PC-3 (cell line): ENCODE measurements at regions not wholly inside any gene's neighbourhood (a gene's known extent, or its start where the extent isn't known, plus 50 kb on each side); places are given as distances from the start of the nearest gene placed in this dataset.

Experiments used
- ATAC-seq: fragments of 200-7000 bp; cut with Tn5 transposase; 2 replicates; pipeline ENCODE4 v1.9.1; 2020; ENCODE audit warnings: mild to moderate bottlenecking, moderate library complexity
- BruUV-seq: library from RNA; stranded (reverse); fragments of 400-500 nt; replicated peaks from 2 replicates; lab custom pipeline; 2021; lab: Mats Ljungman, UMichigan
- CTCF ChIA-PET: fragments of 300-600 bp; sonication (Branson Sonifier 250); formaldehyde crosslinking; loops from one replicate; lab custom pipeline; 2022; ENCODE audit warnings: antibody characterized with exemption; lab: Charles Lee
- POLR2A ChIA-PET: fragments of 300-600 bp; sonication (Branson Sonifier 250); formaldehyde crosslinking; loops from one replicate; lab custom pipeline; 2022; ENCODE audit warnings: antibody characterized with exemption; ENCODE audit not compliant: unreplicated experiment; lab: Charles Lee
- DNase-seq: peaks from one replicate; pipeline ENCODE4 v3.0.0-alpha.2; 2015
- H2AFZ ChIP-seq: fragments of 300-600 bp; sonication (generic); 2 replicates; pipeline ENCODE4 v1.6.0; 2016; ENCODE audit warnings: antibody characterized with exemption, low read length
- H3F3A ChIP-seq: fragments of 300-600 bp; sonication (generic); one replicate; pipeline ENCODE4 v1.6.0; 2017; ENCODE audit warnings: antibody characterized with exemption, low read length, control low read depth, mild to moderate bottlenecking; ENCODE audit not compliant: unreplicated experiment
- H3K27ac ChIP-seq: fragments of 300-600 bp; sonication (generic); 2 replicates; pipeline ENCODE4 v1.5.1; 2016; ENCODE audit warnings: mild to moderate bottlenecking, low read length
- H3K27me3 ChIP-seq: fragments of 300-600 bp; sonication (generic); 2 replicates; pipeline ENCODE4 v1.6.1; 2016; ENCODE audit warnings: low read length, mixed read lengths
- H3K36me3 ChIP-seq: fragments of 300-600 bp; sonication (generic); 2 replicates; pipeline ENCODE4 v1.6.1; 2016; ENCODE audit warnings: low read depth, mixed run types, low read length, mixed read lengths
- H3K4me1 ChIP-seq: fragments of 300-600 bp; sonication (generic); 2 replicates; pipeline ENCODE4 v1.5.1; 2016; ENCODE audit warnings: low read length; ENCODE audit not compliant: insufficient read depth
- H3K4me2 ChIP-seq: fragments of 300-600 bp; sonication (generic); 2 replicates; pipeline ENCODE4 v1.6.0; 2016; ENCODE audit warnings: low read length
- H3K4me3 ChIP-seq: fragments of 300-600 bp; sonication (generic); 2 replicates; pipeline ENCODE4 v1.5.1; 2016; ENCODE audit warnings: mild to moderate bottlenecking, low read length, mixed read lengths
- H3K79me2 ChIP-seq: fragments of 300-600 bp; sonication (generic); 2 replicates; pipeline ENCODE4 v1.6.1; 2017; ENCODE audit warnings: low read length, mixed read lengths
- H3K9ac ChIP-seq: fragments of 300-600 bp; sonication (generic); 2 replicates; pipeline ENCODE4 v1.6.0; 2016; ENCODE audit warnings: mild to moderate bottlenecking, low read length
- H3K9me2 ChIP-seq: fragments of 300-600 bp; sonication (generic); replicated peaks from 2 replicates; pipeline ENCODE4 v1.6.1; 2016; ENCODE audit warnings: mixed run types, low read length, mixed read lengths
- H3K9me3 ChIP-seq: fragments of 300-600 bp; sonication (generic); 2 replicates; pipeline ENCODE4 v1.6.1; 2016; ENCODE audit warnings: low read length, mixed read lengths
- H4K20me1 ChIP-seq: fragments of 300-600 bp; sonication (generic); 2 replicates; pipeline ENCODE4 v1.6.1; 2016; ENCODE audit warnings: low read length, mixed read lengths
- CTCF ChIP-seq: fragments of 300-600 bp; sonication (generic); conservative IDR thresholded peaks from 2 replicates; pipeline ENCODE4 v1.5.1; 2017; ENCODE audit warnings: antibody characterized with exemption, low read depth, mild to moderate bottlenecking, low read length
- EZH2 ChIP-seq: fragments of 300-600 bp; sonication (generic); IDR thresholded peaks from one replicate; pipeline ENCODE4 v1.6.1; 2017; ENCODE audit warnings: antibody characterized with exemption, mild to moderate bottlenecking, low read length; ENCODE audit not compliant: unreplicated experiment
- EZH2phosphoT487 ChIP-seq: fragments of 300-600 bp; sonication (generic); IDR thresholded peaks from 2 replicates; pipeline ENCODE4 v1.6.1; 2018; ENCODE audit warnings: mild to moderate bottlenecking, antibody characterized with exemption, low read length, borderline replicate concordance
- intact Hi-C: fragments of 100-400 bp; cut with micrococcal nuclease; formaldehyde crosslinking; loops from 2 replicates; pipeline ENCODE4 v1.9.0; 2023

DNA sequence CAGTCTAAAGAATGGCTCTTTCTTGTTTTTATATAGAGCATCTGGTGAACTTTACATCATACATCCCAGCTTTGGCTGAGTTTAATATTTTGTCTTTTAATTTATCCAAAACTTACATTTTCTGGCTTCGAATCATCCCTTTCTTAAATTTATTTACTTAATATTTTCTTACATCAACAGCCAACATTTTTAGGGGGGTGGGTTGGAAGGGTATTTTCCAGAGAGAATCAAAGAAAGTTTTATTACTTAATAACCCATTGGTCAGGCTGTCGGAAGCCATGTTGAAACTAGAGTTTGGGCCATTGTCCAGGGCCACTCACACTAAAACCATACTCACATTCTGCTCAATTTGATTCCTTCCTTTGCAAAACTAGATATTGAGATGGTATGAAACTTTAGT is 220.2 kb downstream of the AEBP2 start:
- intact Hi-C loops = no loop called here
- ATAC-seq = no peak

GRCh38 chr12:19665121-19665900 is 226.0 kb downstream of the AEBP2 start:
- no TSS peak for BruUV-seq
- no peak overlapping the region for H3K4me3 ChIP-seq
- no peaks in the 10 kb centered on the region for H3K9me3 ChIP-seq
- no peak overlapping the region for H3K4me2 ChIP-seq
- no peak for DNase-seq
- intact Hi-C loops = no loop called here
- no peaks in the 10 kb centered on the region for H3K27me3 ChIP-seq
- H3K9me2 ChIP-seq = no peaks in the 10 kb centered on the region
- H3K27ac ChIP-seq = no peak overlapping the region
- H3K4me1 ChIP-seq = no peaks in the 10 kb centered on the region
- H3K9ac ChIP-seq = no peak overlapping the region
- H3F3A ChIP-seq = no peaks in the 10 kb centered on the region
- no peak for ATAC-seq
- no peaks in the 10 kb centered on the region for H3K36me3 ChIP-seq
- CTCF ChIA-PET = no interaction called here
- TF ChIP-seq EZH2phosphoT487 (no peak), CTCF (no peak)
- no peaks in the 10 kb centered on the region for H3K79me2 ChIP-seq
- no peaks in the 10 kb centered on the region for H4K20me1 ChIP-seq
- POLR2A ChIA-PET = no interaction called here
- H2AFZ ChIP-seq = no peak overlapping the region

More for the DNA sequence above, 220.2 kb downstream of the AEBP2 start:
- no peak for DNase-seq
- Histone ChIP-seq H3K79me2 (no peaks in the 10 kb centered on the region), H3K4me1 (no peaks in the 10 kb centered on the region), H3K27ac (no peak overlapping the region), H3F3A (no peaks in the 10 kb centered on the region), H3K27me3 (no peaks in the 10 kb centered on the region), H3K9ac (no peak overlapping the region), H4K20me1 (no peaks in the 10 kb centered on the region), H3K9me3 (no peaks in the 10 kb centered on the region), H3K9me2 (no peaks in the 10 kb centered on the region), H3K4me3 (no peak overlapping the region), H3K4me2 (no peak overlapping the region), H2AFZ (no peak overlapping the region), H3K36me3 (no peaks in the 10 kb centered on the region)
- CTCF ChIA-PET = no interaction called here
- BruUV-seq = no TSS peak
- POLR2A ChIA-PET = no interaction called here
- TF ChIP-seq EZH2 (no peak), CTCF (no peak), EZH2phosphoT487 (no peak)

- H3K9ac ChIP-seq = no peak overlapping the region
- no peaks in the 10 kb centered on the region for H3K36me3 ChIP-seq
- TF ChIP-seq CTCF = no peak
- no peak for TF ChIP-seq EZH2phosphoT487
- no peak for TF ChIP-seq EZH2
- no peaks in the 10 kb centered on the region for H3F3A ChIP-seq
- DNase-seq (no peak), ATAC-seq (no peak)
- no peak overlapping the region for H3K27ac ChIP-seq
- ChIA-PET POLR2A (no interaction called here), CTCF (no interaction called here)
- no peak overlapping the region for H3K4me3 ChIP-seq
- no peaks in the 10 kb centered on the region for H3K9me2 ChIP-seq
- H3K9me3 ChIP-seq = no peaks in the 10 kb centered on the region
- H3K27me3 ChIP-seq = no peaks in the 10 kb centered on the region
- no peak overlapping the region for H2AFZ ChIP-seq
- BruUV-seq = no TSS peak
- no peaks in the 10 kb centered on the region for H3K4me1 ChIP-seq
- H3K4me2 ChIP-seq = no peak overlapping the region
- H4K20me1 ChIP-seq = no peaks in the 10 kb centered on the region
- intact Hi-C loops = no loop called here
- H3K79me2 ChIP-seq = no peaks in the 10 kb centered on the region
Observed at GRCh38 chr12:19666070-19666469, 226.8 kb downstream of the AEBP2 start.
